Esophagus muscularis mucosa (tissue), 4 donors: ENCODE measurements at regions not wholly inside any gene's neighbourhood (a gene's known extent, or its start where the extent isn't known, plus 50 kb on each side); places are given as distances from the start of the nearest gene placed in this dataset.
"Not testable (repeated sequence)": the region's sequence is repeated elsewhere in the genome, so short reads cannot be mapped to it uniquely, and the experiment has no call there.

Experiments
- DNase-seq: peaks from one replicate; pipeline ENCODE4 v3.0.0-alpha.2; 2017; ENCODE audit errors: extremely low spot score
- H3K27ac ChIP-seq, 4 donors: fragments of 200-600 bp; sonication (generic); replicated peaks in 1 of 4; 1 replicate in 3 of 4; 2 replicates in 1 of 4; pipeline ENCODE4 v1.5.1; 2016 to 2019; ENCODE audit warnings: mild to moderate bottlenecking in 1 of 4
- H3K27me3 ChIP-seq, 4 donors: fragments of 200-600 bp; sonication (generic); one replicate each; pipeline versions ENCODE4 v1.5.1 to v1.6.0; 2016 to 2019
- H3K36me3 ChIP-seq, 4 donors: fragments of 200-600 bp; sonication (generic); one replicate each; pipeline ENCODE4 v1.5.1; 2016 to 2019
- H3K4me1 ChIP-seq, 4 donors: fragments of 200-600 bp; sonication (generic); one replicate each; pipeline ENCODE4 v1.5.1; 2016 to 2019
- H3K4me3 ChIP-seq, 4 donors: fragments of 200-600 bp; sonication (generic); 1 replicate in 2 of 4; 2 replicates in 2 of 4; pipeline ENCODE4 v1.5.1; 2016 to 2019; ENCODE audit warnings: mild to moderate bottlenecking in 4 of 4, moderate library complexity in 1 of 4
- H3K9me3 ChIP-seq, 4 donors: fragments of 200-600 bp; sonication (generic); 1 replicate in 3 of 4; 2 replicates in 1 of 4; pipeline ENCODE4 v1.5.1; 2016 to 2019
- CTCF ChIP-seq, 3 experiments: fragments of 200-600 bp in 2 of 3; fragments of 450-650 bp in 1 of 3; sonication (generic) in 2 of 3; IDR thresholded peaks; one replicate each; pipeline ENCODE4 v1.5.1; 2017 to 2019; ENCODE audit warnings: antibody characterized with exemption in 3 of 3, mild to moderate bottlenecking in 2 of 3, moderate library complexity in 1 of 3
- EP300 ChIP-seq: sonication (generic); formaldehyde crosslinking; IDR thresholded peaks from one replicate; pipeline ENCODE4 v1.6.1; 2017; ENCODE audit warnings: antibody characterized with exemption
- POLR2A ChIP-seq: fragments of 450-650 bp; IDR thresholded peaks from one replicate; pipeline ENCODE4 v1.6.1; 2017; ENCODE audit warnings: antibody characterized with exemption, moderate library complexity, mild to moderate bottlenecking, low read depth
- POLR2AphosphoS5 ChIP-seq, 2 donors: sonication (generic); formaldehyde crosslinking; IDR thresholded peaks; one replicate each; pipeline ENCODE4 v1.6.1; 2017; ENCODE audit warnings: antibody characterized with exemption in 2 of 2
- WGBS: methylation state at CpG from one replicate; pipeline ENCODE4 v1.1.5; 2018; 5-methylcytosine and 5-hydroxymethylcytosine counted together
- intact Hi-C: fragments of 100-400 bp; cut with DNase I; formaldehyde crosslinking; loops from one replicate; pipeline ENCODE4 v1.15.1; 2023

- DNase-seq: no peak
- 61% methylated on average over 9 of the region's 9 CpGs for WGBS
- Histone ChIP-seq H3K4me1 (no peaks in the 10 kb centered on the region), H3K9me3 (no peaks in the 10 kb centered on the region), H3K27me3 (no peaks in the 10 kb centered on the region), H3K36me3 (no peaks in the 10 kb centered on the region), H3K27ac (no peak overlapping the region), H3K4me3 (no peak overlapping the region)
- intact Hi-C loops: no loop called here
- TF ChIP-seq CTCF (IDR thresholded peaks at IDR 0.05) (no peak), POLR2A (no peak), POLR2AphosphoS5 (IDR thresholded peaks at IDR 0.05) (no peak), EP300 (no peak)
These were observed 799.3 kb downstream of the BCL11A start for GRCh38 chr2:59754011-59754735.

- intact Hi-C loops: no loop called here
- Histone ChIP-seq H3K27ac (no peak overlapping the region), H3K36me3 (no peaks in the 10 kb centered on the region), H3K27me3 (no peaks in the 10 kb centered on the region), H3K4me3 (no peak overlapping the region), H3K9me3 (no peaks in the 10 kb centered on the region), H3K4me1 (no peaks in the 10 kb centered on the region)
- DNase-seq: no peak
- WGBS: 53% methylated on average over 1 of the region's 1 CpG
- TF ChIP-seq EP300 (no peak), CTCF (IDR thresholded peaks at IDR 0.05) (no peak), POLR2A (no peak), POLR2AphosphoS5 (IDR thresholded peaks at IDR 0.05) (no peak)
These were observed 800.9 kb downstream of the BCL11A start for GRCh38 chr2:59752512-59752911.

- TF ChIP-seq CTCF (IDR thresholded peaks at IDR 0.05) (no peak), POLR2AphosphoS5 (IDR thresholded peaks at IDR 0.05) (no peak), EP300 (no peak), POLR2A (no peak)
- Histone ChIP-seq H3K27me3 (no peaks in the 10 kb centered on the region), H3K4me3 (no peak overlapping the region), H3K27ac (no peak overlapping the region), H3K9me3 (no peaks in the 10 kb centered on the region), H3K4me1 (no peaks in the 10 kb centered on the region), H3K36me3 (no peaks in the 10 kb centered on the region)
- 65% methylated on average over 2 of the region's 2 CpGs for WGBS
- DNase-seq: no peak
- intact Hi-C loops: no loop called here
These were observed 801.4 kb downstream of the BCL11A start for GRCh38 chr2:59752071-59752470.

- H3K27me3 ChIP-seq, H3K4me3 ChIP-seq, H3K4me1 ChIP-seq, H3K27ac ChIP-seq, H3K36me3 ChIP-seq, DNase-seq, H3K9me3 ChIP-seq, intact Hi-C loops: not testable (repeated sequence)
- WGBS: 87% methylated on average over 4 of the region's 4 CpGs
These were observed 802.2 kb downstream of the BCL11A start for GRCh38 chr2:59751214-59751613.

- WGBS: 88% methylated on average over 1 of the region's 1 CpG
- Histone ChIP-seq H3K9me3 (no peaks in the 10 kb centered on the region), H3K27me3 (no peaks in the 10 kb centered on the region), H3K4me1 (no peaks in the 10 kb centered on the region), H3K27ac (no peak overlapping the region), H3K4me3 (no peak overlapping the region), H3K36me3 (no peaks in the 10 kb centered on the region)
- DNase-seq: no peak
- intact Hi-C loops: no loop called here
- TF ChIP-seq CTCF (IDR thresholded peaks at IDR 0.05) (no peak), EP300 (no peak), POLR2AphosphoS5 (IDR thresholded peaks at IDR 0.05) (no peak), POLR2A (no peak)
These were observed 807.2 kb downstream of the BCL11A start for GRCh38 chr2:59746291-59746690.
